ENCODE measurements at regions not wholly inside any gene's neighbourhood (a gene's known extent, or its start where the extent isn't known, plus 50 kb on each side); places are given as distances from the start of the nearest gene placed in this dataset.

Small RNA genes lying in the stretch of these regions (small RNA-seq; reads per million reads assigned to genes)
- gene RNA5SP454: 0 reads per million in 4 donors
